NT2/D1 (cell line): ENCODE measurements at regions not wholly inside any gene's neighbourhood (a gene's known extent, or its start where the extent isn't known, plus 50 kb on each side); places are given as distances from the start of the nearest gene placed in this dataset.

Experiments used
- DNase-seq: peaks from one replicate; pipeline ENCODE4 v3.0.0-alpha.2; 2011; ENCODE audit warnings: low read depth, low spot score
- H3K27me3 ChIP-seq: 2 replicates; pipeline ENCODE4 v1.6.0; 2011; ENCODE audit warnings: mild to moderate bottlenecking; ENCODE audit not compliant: insufficient read length, insufficient read depth
- H3K36me3 ChIP-seq: 2 replicates; pipeline ENCODE4 v1.6.1; 2011; ENCODE audit warnings: mild to moderate bottlenecking, low read length, mixed read lengths; ENCODE audit not compliant: insufficient read depth, insufficient read length
- H3K4me1 ChIP-seq: 2 replicates; pipeline ENCODE4 v1.5.1; 2011; ENCODE audit not compliant: insufficient read depth, insufficient read length
- H3K4me3 ChIP-seq: 2 replicates; pipeline ENCODE4 v1.5.1; 2011; ENCODE audit warnings: low read depth; ENCODE audit not compliant: insufficient read length
- H3K9ac ChIP-seq: 2 replicates; pipeline ENCODE4 v1.6.0; 2011; ENCODE audit warnings: low read depth; ENCODE audit not compliant: insufficient read length
- H3K9me3 ChIP-seq: 2 replicates; pipeline ENCODE4 v1.5.1; 2011; ENCODE audit warnings: mild to moderate bottlenecking, low read length; ENCODE audit not compliant: insufficient read depth
- SUZ12 ChIP-seq: IDR thresholded peaks from 2 replicates; pipeline ENCODE4 v1.6.1; 2011; ENCODE audit not compliant: insufficient read length, insufficient read depth; ENCODE audit errors: extremely low read depth
- YY1 ChIP-seq: IDR thresholded peaks from 2 replicates; pipeline ENCODE4 v1.6.1; 2011; ENCODE audit not compliant: insufficient read length, insufficient read depth
- ZNF274 ChIP-seq: IDR thresholded peaks from 2 replicates; pipeline ENCODE4 v1.6.1; 2011; ENCODE audit warnings: mild to moderate bottlenecking, low read depth, low read length

- Histone ChIP-seq H3K9me3 (no peaks in the 10 kb centered on the region), H3K36me3 (no peaks in the 10 kb centered on the region), H3K4me3 (no peak overlapping the region), H3K4me1 (no peaks in the 10 kb centered on the region), H3K9ac (no peak overlapping the region), H3K27me3 (no peaks in the 10 kb centered on the region)
- DNase-seq, result no peak
- no peak for TF ChIP-seq SUZ12
- TF ChIP-seq YY1, result no peak
Measured at GRCh38 chr7:67566101-67566500, 569.5 kb downstream of the TYW1 start.

GRCh38 chr7:67571026-67571545 is 574.5 kb downstream of the TYW1 start:
- Histone ChIP-seq H3K9ac (no peak overlapping the region), H3K4me1 (no peaks in the 10 kb centered on the region), H3K9me3 (peaks cover 16% of the 10 kb centered on the region; the same call in 1 of the 2 replicates), H3K4me3 (no peak overlapping the region), H3K27me3 (no peaks in the 10 kb centered on the region), H3K36me3 (no peaks in the 10 kb centered on the region)
- no peak for DNase-seq
- TF ChIP-seq SUZ12 (no peak), YY1 (no peak), ZNF274 (no peak)

- Histone ChIP-seq H3K9ac (no peak overlapping the region), H3K27me3 (no peaks in the 10 kb centered on the region), H3K9me3 (peaks cover 16% of the 10 kb centered on the region; the same call in 1 of the 2 replicates)
Measured at GRCh38 chr7:67573639-67574038, 577.0 kb downstream of the TYW1 start.

DNA sequence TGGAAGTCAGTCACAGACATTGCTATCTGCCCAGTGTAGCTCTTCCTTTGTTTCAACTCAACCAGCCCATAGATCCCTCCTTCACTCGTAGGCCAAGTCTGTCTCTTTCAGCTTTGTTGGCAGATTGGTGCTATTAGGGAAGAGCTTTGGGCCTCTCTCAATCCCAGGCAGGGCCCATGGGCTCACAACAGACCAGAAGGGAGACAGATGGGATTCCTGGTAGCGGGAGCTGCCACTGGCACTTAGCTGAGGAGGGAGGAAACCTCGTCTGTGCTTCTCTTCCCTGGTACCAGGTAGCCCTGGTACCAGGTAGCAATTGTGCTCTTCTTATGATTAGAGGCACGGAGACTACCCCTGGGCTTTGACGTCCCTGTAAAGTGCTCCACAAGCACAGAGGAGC is 592.0 kb downstream of the TYW1 start:
- no peak for DNase-seq

More at GRCh38 chr7:67573639-67574038, 577.0 kb downstream of the TYW1 start:
- no peaks in the 10 kb centered on the region for H3K36me3 ChIP-seq
- no peak for TF ChIP-seq SUZ12
- TF ChIP-seq YY1, result no peak
- TF ChIP-seq ZNF274, result no peak
- H3K4me3 ChIP-seq, result no peak overlapping the region
- no peak for DNase-seq
- H3K4me1 ChIP-seq, result no peaks in the 10 kb centered on the region

DNA sequence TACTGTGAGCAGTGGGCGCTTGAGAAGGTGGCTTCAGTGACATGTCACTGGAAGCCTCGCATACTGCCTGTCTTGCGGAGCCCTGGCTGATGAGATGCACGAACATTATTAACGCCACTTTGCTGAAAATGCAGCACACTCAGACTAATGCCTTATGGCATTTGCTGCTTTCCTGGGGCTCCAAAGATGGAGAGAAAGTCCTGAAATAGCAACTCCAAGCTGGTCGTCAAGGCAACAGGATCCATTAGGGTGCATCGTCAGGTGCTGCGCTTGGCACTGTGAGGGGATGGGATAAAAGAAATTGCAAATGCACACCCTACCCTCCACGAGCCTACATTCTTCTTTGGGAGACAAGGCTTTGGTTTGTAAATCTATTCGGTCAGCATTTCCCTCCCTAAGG is 592.5 kb downstream of the TYW1 start:
- Histone ChIP-seq H3K9me3 (peaks cover 5% of the 10 kb centered on the region), H3K27me3 (no peaks in the 10 kb centered on the region), H3K9ac (no peak overlapping the region), H3K4me3 (no peak overlapping the region), H3K36me3 (no peaks in the 10 kb centered on the region), H3K4me1 (no peaks in the 10 kb centered on the region)
- no peak for DNase-seq
- TF ChIP-seq YY1 (no peak), ZNF274 (no peak), SUZ12 (no peak)

More for the DNA sequence above, 592.0 kb downstream of the TYW1 start:
- Histone ChIP-seq H3K4me3 (no peak overlapping the region), H3K36me3 (no peaks in the 10 kb centered on the region), H3K9me3 (peaks cover 11% of the 10 kb centered on the region), H3K9ac (no peak overlapping the region), H3K27me3 (no peaks in the 10 kb centered on the region), H3K4me1 (no peaks in the 10 kb centered on the region)
- TF ChIP-seq ZNF274 (no peak), SUZ12 (no peak), YY1 (no peak)

- no peak overlapping the region for H3K4me3 ChIP-seq
Measured at GRCh38 chr7:67590649-67591048, 594.0 kb downstream of the TYW1 start.

DNA sequence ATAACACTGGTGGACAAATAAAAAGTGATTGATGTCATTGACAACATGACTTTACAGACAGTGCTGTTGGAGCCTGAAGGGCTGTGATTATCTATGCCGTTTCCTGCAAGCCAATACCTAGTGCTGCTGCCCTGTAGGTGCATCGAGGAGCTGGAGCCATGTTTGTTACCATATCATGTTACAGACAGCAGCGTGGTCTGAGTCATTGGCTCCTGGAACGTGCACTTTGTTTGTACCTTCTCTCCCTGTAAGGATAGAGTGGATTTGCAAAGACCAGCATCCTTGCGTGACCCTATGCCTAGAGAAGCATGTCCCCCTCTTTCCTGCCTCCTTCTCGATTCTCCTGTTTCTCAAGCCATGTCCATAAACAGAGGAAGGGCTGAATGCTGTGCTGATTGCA is 597.2 kb downstream of the TYW1 start:
- Histone ChIP-seq H3K9ac (no peak overlapping the region), H3K36me3 (no peaks in the 10 kb centered on the region), H3K4me1 (no peaks in the 10 kb centered on the region), H3K4me3 (no peak overlapping the region), H3K27me3 (no peaks in the 10 kb centered on the region), H3K9me3 (peaks cover 5% of the 10 kb centered on the region; the same call in 1 of the 2 replicates)
- TF ChIP-seq YY1 (no peak), SUZ12 (no peak), ZNF274 (no peak)
- no peak for DNase-seq

More at GRCh38 chr7:67590649-67591048, 594.0 kb downstream of the TYW1 start:
- no peak for DNase-seq
- Histone ChIP-seq H3K9ac (no peak overlapping the region), H3K36me3 (no peaks in the 10 kb centered on the region), H3K9me3 (peaks cover 5% of the 10 kb centered on the region), H3K4me1 (no peaks in the 10 kb centered on the region), H3K27me3 (no peaks in the 10 kb centered on the region)
- TF ChIP-seq ZNF274 (no peak), SUZ12 (no peak), YY1 (no peak)
